Activated B cell treated with CpG ODN at 0.5 μM for 24 hours (primary cell): ENCODE measurements at regions not wholly inside any gene's neighbourhood (a gene's known extent, or its start where the extent isn't known, plus 50 kb on each side); places are given as distances from the start of the nearest gene placed in this dataset.

ENCODE experiments used
- ATAC-seq: fragments of 200-7000 bp; cut with Tn5 transposase; one replicate; pipeline ENCODE4 v1.10.0; 2021; ENCODE audit warnings: low read depth, mild to moderate bottlenecking, moderate library complexity
- CTCF ChIA-PET: fragments of 350-600 bp; sonication (Branson Sonifier 250); formaldehyde crosslinking; loops from one replicate; lab custom pipeline; 2021; ENCODE audit warnings: antibody characterized with exemption; lab: Charles Lee
- POLR2A ChIA-PET: fragments of 350-600 bp; sonication (Branson Sonifier 250); formaldehyde crosslinking; loops from one replicate; lab custom pipeline; 2021; ENCODE audit warnings: antibody characterized with exemption; lab: Charles Lee
- DNase-seq: peaks from one replicate; pipeline ENCODE4 v3.0.0; 2022
- H3K27ac Mint-ChIP-seq: one replicate; pipeline ENCODE4 v1.8.0; 2020; ENCODE audit warnings: mixed read lengths
- H3K27me3 Mint-ChIP-seq: one replicate; pipeline ENCODE4 v1.8.0; 2021; ENCODE audit warnings: mixed read lengths
- H3K36me3 Mint-ChIP-seq: one replicate; pipeline ENCODE4 v1.8.0; 2021; ENCODE audit warnings: low read depth, mixed read lengths
- H3K4me1 Mint-ChIP-seq: one replicate; pipeline ENCODE4 v1.8.0; 2021; ENCODE audit warnings: mixed read lengths
- H3K4me3 Mint-ChIP-seq: one replicate; pipeline ENCODE4 v1.8.0; 2020; ENCODE audit warnings: mild to moderate bottlenecking, mixed read lengths
- H3K9me3 Mint-ChIP-seq: one replicate; pipeline ENCODE4 v1.8.0; 2020; ENCODE audit warnings: mixed read lengths
- intact Hi-C: fragments of 100-400 bp; cut with micrococcal nuclease; formaldehyde crosslinking; loops from one replicate; pipeline ENCODE4 v1.15.1; 2024
- TF ChIP-seq, protein P1 (sequence below): fragments of 200-600 bp; IDR thresholded peaks from one replicate; pipeline ENCODE4 v1.8.0; 2022; ENCODE audit warnings: antibody characterized with exemption, mild to moderate bottlenecking

DNA sequence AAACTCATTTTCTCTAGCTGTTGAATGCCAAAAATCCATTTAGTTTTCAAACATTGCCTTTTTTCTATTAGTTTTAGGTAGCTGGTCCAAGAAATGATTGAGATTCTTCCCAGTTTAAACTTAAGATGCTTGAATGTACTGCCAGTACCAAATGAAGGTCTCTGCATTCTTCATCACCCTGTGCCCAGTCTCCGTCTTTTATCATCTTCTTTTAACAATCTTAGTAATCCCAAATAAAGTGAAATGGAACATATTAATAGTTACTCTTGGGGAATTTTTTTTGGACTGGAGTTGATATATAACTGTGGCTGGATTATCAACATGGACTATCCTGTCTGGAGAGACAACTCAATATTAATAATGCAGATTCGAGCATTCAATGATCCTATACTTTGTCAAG, 54.1 kb upstream of the PCED1B start:
- H3K9me3 Mint-ChIP-seq, result no peaks in the 10 kb centered on the region

DNA sequence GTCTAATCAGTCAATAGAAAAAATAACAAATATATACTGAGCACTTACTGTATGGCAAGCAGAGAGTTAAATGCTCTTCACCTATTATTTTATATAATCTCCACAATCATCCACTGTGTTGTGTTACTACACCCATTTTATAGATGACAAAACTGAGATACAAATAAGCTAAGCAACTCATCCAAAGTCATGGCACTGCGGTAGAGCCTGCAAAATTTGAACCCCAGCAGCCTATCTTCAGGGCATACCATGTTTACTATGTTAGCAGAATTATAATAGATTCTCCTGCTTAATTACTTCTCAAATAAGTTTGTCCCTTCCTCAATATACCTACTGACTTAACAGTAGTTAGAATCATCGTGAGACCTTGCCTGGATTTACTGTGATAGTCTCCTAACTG, 53.6 kb upstream of the PCED1B start:
- no peak for ATAC-seq
- peaks cover 5% of the 10 kb centered on the region for H3K27me3 Mint-ChIP-seq
- H3K4me1 Mint-ChIP-seq, result no peaks in the 10 kb centered on the region
- H3K27ac Mint-ChIP-seq, result no peak overlapping the region
- H3K9me3 Mint-ChIP-seq, result no peaks in the 10 kb centered on the region
- TF ChIP-seq, protein P1, sequence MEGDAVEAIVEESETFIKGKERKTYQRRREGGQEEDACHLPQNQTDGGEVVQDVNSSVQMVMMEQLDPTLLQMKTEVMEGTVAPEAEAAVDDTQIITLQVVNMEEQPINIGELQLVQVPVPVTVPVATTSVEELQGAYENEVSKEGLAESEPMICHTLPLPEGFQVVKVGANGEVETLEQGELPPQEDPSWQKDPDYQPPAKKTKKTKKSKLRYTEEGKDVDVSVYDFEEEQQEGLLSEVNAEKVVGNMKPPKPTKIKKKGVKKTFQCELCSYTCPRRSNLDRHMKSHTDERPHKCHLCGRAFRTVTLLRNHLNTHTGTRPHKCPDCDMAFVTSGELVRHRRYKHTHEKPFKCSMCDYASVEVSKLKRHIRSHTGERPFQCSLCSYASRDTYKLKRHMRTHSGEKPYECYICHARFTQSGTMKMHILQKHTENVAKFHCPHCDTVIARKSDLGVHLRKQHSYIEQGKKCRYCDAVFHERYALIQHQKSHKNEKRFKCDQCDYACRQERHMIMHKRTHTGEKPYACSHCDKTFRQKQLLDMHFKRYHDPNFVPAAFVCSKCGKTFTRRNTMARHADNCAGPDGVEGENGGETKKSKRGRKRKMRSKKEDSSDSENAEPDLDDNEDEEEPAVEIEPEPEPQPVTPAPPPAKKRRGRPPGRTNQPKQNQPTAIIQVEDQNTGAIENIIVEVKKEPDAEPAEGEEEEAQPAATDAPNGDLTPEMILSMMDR, result no peak
- POLR2A ChIA-PET, result no interaction called here
- DNase-seq, result no peak
- no peaks in the 10 kb centered on the region for H3K36me3 Mint-ChIP-seq
- H3K4me3 Mint-ChIP-seq, result no peak overlapping the region
- intact Hi-C loops, result no loop called here
- CTCF ChIA-PET, result no interaction called here

More for the DNA sequence above, 54.1 kb upstream of the PCED1B start:
- Mint-ChIP-seq H3K4me3 (no peak overlapping the region), H3K27ac (no peak overlapping the region), H3K27me3 (peaks cover 5% of the 10 kb centered on the region), H3K36me3 (no peaks in the 10 kb centered on the region), H3K4me1 (no peaks in the 10 kb centered on the region)
- TF ChIP-seq, protein P1, result no peak
- POLR2A ChIA-PET, result no interaction called here
- ATAC-seq (no peak), DNase-seq (no peak)
- intact Hi-C loops, result no loop called here
- CTCF ChIA-PET, result no interaction called here

DNA sequence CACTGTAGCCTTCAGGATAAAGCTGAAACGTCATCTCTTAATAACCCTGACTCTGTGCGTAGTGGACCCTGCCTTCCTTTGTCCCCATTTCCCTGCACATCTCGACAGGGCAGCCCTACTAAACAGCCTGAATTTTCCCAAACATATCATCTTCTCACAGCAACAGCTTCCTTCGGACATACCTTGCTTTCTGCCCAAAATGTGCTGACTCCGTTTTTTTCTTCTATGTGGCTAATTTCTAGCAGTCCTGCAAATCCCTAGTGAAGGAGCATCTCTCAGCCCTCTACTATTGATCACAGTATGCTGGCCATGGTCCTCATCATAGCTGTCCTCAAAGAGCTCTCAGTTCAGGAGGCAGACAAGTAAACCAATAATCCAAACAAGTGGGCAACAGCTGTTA, 53.1 kb upstream of the PCED1B start:
- Mint-ChIP-seq H3K9me3 (no peaks in the 10 kb centered on the region), H3K27ac (no peak overlapping the region), H3K4me1 (no peaks in the 10 kb centered on the region), H3K36me3 (no peaks in the 10 kb centered on the region), H3K27me3 (peaks cover 5% of the 10 kb centered on the region), H3K4me3 (no peak overlapping the region)
- ATAC-seq, result no peak
- no peak for DNase-seq
- ChIA-PET CTCF (no interaction called here), POLR2A (no interaction called here)
- TF ChIP-seq, protein P1, result no peak
- intact Hi-C loops, result no loop called here
